NOMO-1 (cell line): ENCODE measurements at regions not wholly inside any gene's neighbourhood (a gene's known extent, or its start where the extent isn't known, plus 50 kb on each side); places are given as distances from the start of the nearest gene placed in this dataset.
A peak's percentile ranks its signal among the peaks of the same experiment; 100 is the strongest.

Experiments used
- DNase-seq, 2 experiments: peaks; one replicate each; lab custom pipeline; 2025; ENCODE audit not compliant: unreplicated experiment in 2 of 2; lab: John Stamatoyannopoulos, UW

GRCh38 chr10:75294866-75295701, 59.3 kb upstream of the COMTD1 start:
- peak; percentile 58 to 68 for DNase-seq

DNA sequence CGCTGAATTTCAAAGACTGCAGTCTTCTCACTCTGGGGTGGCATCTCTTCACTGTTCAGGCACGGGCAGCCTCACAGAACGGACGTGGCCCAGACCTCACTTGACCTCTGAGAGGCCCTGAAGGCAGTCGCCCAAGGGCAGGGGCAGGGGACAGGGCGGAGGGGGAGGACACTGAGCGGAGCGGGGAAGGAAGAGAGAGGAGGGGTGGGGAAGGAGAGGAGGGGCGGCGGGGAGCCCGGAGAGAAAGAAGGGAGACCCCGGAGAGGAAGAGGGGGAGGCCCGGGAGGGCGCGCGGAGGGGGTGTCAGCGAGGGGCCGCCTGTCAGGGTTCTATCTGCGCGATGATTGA, 58.7 kb upstream of the COMTD1 start:
- DNase-seq = no peak

DNA sequence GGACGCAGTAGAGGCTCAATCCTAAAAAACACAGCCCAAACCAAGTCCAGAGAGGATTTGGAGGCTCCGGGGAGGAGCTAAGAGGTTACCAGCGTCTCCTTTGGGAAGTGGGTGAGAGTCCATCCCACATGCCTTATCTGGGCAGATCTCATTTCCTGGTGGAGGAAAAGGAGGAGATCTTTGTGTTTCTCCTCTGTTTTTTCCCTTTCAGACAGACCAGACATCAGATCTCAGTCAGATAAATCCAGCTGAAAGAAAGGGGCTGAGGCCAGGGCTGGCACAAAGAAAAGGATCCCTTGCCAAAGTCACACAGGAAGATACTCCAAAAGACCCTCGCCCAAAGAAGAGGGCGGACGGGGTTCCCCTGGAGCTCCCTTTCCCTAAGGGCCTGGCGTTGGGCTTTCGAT, 58.3 kb upstream of the COMTD1 start:
- no peak for DNase-seq

- DNase-seq = no peak
Observed at GRCh38 chr10:75293446-75293820, 57.7 kb upstream of the COMTD1 start.

DNA sequence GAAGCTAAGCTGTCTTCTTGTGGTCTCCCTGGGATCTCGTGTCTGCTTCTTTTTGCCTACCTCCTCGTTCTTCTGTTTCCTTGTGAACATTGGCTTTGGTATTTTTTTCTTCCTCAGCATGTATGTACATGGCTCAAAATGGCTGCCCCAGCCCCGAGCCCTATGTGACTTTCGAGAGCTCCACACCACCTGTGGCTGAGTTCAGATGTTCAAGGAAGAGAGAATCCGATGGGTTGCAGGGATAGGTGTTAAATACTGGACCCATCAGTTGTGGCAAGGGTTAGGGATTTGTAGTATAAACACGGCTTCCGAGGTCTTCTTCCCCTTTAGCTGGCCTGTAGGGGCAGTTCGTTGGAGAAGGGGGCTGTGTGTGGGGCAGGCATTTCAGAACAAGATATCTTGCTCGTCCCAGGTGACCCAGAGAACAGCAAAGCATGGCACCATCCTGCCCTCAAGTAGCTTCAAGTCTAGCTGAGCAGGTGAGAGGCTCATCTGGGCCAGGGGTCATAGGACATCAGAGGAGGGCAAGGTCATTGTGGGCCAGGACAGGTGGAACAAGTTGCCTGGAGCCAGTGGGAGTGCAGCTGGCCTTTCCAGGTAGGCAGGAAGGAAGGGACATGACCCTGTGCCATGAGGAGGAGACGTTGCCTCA, 57.2 kb upstream of the COMTD1 start:
- DNase-seq = no peak

GRCh38 chr10:75291805-75292204, 56.0 kb upstream of the COMTD1 start:
- peak; percentile 31 to 40 for DNase-seq

DNA sequence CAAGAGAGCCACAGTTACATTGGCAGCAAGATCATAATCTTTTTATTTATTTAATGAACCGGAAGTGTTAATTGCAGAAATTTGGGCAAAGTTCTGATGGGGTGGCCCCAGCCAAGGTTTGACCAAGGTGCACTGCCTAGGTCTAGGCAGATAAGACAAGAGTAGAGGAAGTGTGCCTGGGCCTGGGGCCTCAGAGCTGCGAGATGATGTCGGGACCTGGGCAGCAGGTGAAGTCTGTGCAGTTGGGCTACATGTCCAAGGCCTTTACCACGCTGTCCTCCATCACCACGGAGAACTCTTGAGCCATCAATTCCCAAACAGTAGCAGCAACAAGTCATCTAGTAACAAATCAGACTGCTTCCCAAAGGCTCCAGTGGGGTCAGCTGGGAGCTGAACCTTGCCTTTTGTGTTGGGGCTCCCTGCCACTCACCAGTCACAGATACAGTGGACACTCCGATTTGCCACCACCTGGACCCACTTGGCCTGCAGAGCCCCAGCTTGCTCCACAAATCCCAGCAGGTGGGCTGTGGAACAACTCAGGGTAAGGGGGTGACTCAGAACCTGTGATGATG, 52.5 kb upstream of the COMTD1 start:
- DNase-seq = no peak

DNA sequence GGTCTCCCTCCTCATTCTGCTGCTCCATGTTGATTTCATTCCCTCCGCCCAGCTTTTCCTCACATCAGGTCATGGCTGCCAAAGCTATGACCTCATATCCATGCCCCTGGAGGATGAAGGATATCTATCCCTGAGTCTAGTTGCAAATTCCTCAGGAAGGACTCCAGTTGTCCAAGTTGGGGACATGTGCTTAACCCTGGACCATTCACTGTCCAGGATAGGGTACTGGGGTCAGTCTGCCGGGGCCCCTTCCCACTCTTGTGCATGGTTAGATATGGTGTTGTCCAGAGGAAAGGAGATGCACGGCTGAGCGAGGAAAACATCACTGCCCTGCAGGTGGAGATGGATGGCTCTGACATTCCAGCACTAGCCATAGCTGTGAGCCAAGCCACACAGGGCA, 51.9 kb upstream of the COMTD1 start:
- no peak for DNase-seq

DNA sequence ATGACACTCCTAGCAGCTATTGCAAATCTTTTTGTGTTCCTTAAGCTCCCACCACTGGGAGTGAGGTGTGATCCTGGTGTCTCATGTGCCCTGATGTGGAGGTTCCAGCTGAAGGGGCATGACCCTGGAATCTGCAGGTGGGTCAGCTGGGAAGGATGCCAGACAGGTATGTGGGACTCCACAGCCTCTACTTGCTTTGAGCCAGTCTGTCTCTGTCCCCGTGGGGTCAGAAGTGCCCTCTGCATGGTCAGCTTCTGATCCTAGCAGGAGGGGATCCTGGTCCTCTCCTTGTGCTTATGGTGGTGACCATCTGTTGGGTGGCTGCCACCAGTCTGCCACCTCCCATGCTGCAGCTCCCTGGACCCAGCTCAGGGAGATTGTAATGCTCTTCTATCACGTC, 51.1 kb upstream of the COMTD1 start:
- DNase-seq = no peak
